ENCODE measurements at regions not wholly inside any gene's neighbourhood (a gene's known extent, or its start where the extent isn't known, plus 50 kb on each side); places are given as distances from the start of the nearest gene placed in this dataset.

DNA sequence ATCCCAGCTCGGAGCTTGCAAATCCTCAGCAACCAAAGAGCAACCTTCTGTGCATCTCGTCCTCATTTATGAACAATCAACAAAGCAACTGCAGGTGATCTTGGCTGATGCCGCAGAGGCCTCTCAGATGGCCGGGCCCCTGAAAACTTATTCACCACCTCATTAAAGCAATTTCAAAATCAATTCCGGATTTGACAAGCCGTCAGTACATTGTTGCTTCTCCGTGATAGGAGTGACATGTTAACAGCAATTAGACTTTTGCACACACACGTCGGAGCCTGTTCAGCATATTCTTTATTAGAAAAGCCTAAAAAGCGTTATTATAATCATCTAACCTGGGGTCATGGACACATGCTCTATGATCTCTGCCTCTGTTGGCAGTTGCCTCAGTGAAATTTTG, 183.1 kb upstream of the CXCR4 start:
- H3K36me3 ChIP-seq (ENCODE audit: insufficient read depth, low read length) = no peaks in the 10 kb centered on the region
- H3K9me2 ChIP-seq (replicated peaks; ENCODE audit: insufficient read depth, low read length) = no peaks in the 10 kb centered on the region
- H4K20me1 ChIP-seq (ENCODE audit: insufficient read depth, low read depth, low read length) = no peaks in the 10 kb centered on the region
- no peaks in the 10 kb centered on the region for H3K4me1 ChIP-seq (ENCODE audit: low read length)
- H3K4me2 ChIP-seq (ENCODE audit: low read depth, low read length, poor library complexity, severe bottlenecking) = no peak overlapping the region
- no peaks in the 10 kb centered on the region for H3K79me2 ChIP-seq (ENCODE audit: low read length)
- H3K4me3 ChIP-seq (ENCODE audit: low read length) = no peak overlapping the region
- no peak overlapping the region for H3K9ac ChIP-seq (ENCODE audit: low read length)
- no peak for DNase-seq
- no peak overlapping the region for H3K27ac ChIP-seq (ENCODE audit: low read length)
- no peaks in the 10 kb centered on the region for H3K9me3 ChIP-seq (ENCODE audit: low read length)
- no peaks in the 10 kb centered on the region for H3K27me3 ChIP-seq (ENCODE audit: low read length)
- no peak overlapping the region for H2AFZ ChIP-seq (ENCODE audit: low read length)

- H3K9me3 ChIP-seq (ENCODE audit: low read length) = no peaks in the 10 kb centered on the region
- no peaks in the 10 kb centered on the region for H3K79me2 ChIP-seq (ENCODE audit: low read length)
- H3K27ac ChIP-seq (ENCODE audit: low read length) = no peak overlapping the region
- no peak overlapping the region for H3K9ac ChIP-seq (ENCODE audit: low read length)
- no peaks in the 10 kb centered on the region for H3K4me1 ChIP-seq (ENCODE audit: low read length)
- H2AFZ ChIP-seq (ENCODE audit: low read length) = no peak overlapping the region
- H3K27me3 ChIP-seq (ENCODE audit: low read length) = no peaks in the 10 kb centered on the region
- H3K36me3 ChIP-seq (ENCODE audit: insufficient read depth, low read length) = no peaks in the 10 kb centered on the region
- no peak overlapping the region for H3K4me3 ChIP-seq (ENCODE audit: low read length)
- H3K9me2 ChIP-seq (replicated peaks; ENCODE audit: insufficient read depth, low read length) = no peaks in the 10 kb centered on the region
- no peak for DNase-seq
- no peaks in the 10 kb centered on the region for H4K20me1 ChIP-seq (ENCODE audit: insufficient read depth, low read depth, low read length)
- H3K4me2 ChIP-seq (ENCODE audit: low read depth, low read length, poor library complexity, severe bottlenecking) = no peak overlapping the region
Observed at GRCh38 chr2:136298631-136299030, 180.7 kb upstream of the CXCR4 start.

DNA sequence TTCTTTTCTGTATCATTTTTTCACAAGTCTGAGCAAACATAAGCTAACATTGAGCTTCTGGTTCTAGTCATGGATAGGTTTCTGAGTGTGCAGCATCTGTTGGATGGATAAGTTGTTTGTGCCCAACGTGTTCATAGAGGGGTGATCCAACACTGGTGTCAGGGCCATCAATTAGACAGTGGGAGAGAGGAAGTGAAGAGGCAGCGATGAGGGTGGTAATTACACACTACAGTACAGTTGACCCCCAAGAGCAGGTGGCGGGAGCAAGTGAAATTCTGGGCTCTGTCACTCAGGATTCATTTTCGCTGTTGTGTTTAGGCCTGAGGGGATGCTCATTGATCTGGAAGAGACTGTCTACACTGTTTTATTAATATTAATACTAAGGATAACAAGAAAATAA, 180.0 kb upstream of the CXCR4 start:
- Histone ChIP-seq H3K27me3 (ENCODE audit: low read length) (no peaks in the 10 kb centered on the region), H4K20me1 (ENCODE audit: insufficient read depth, low read depth, low read length) (no peaks in the 10 kb centered on the region), H3K4me1 (ENCODE audit: low read length) (no peaks in the 10 kb centered on the region), H3K4me3 (ENCODE audit: low read length) (no peak overlapping the region), H3K36me3 (ENCODE audit: insufficient read depth, low read length) (no peaks in the 10 kb centered on the region), H3K27ac (ENCODE audit: low read length) (no peak overlapping the region), H3K9ac (ENCODE audit: low read length) (no peak overlapping the region), H3K9me2 (replicated peaks; ENCODE audit: insufficient read depth, low read length) (no peaks in the 10 kb centered on the region), H3K9me3 (ENCODE audit: low read length) (no peaks in the 10 kb centered on the region), H3K4me2 (ENCODE audit: low read depth, low read length, poor library complexity, severe bottlenecking) (no peak overlapping the region), H3K79me2 (ENCODE audit: low read length) (no peaks in the 10 kb centered on the region), H2AFZ (ENCODE audit: low read length) (no peak overlapping the region)
- DNase-seq = no peak

- Histone ChIP-seq H3K9me3 (ENCODE audit: low read length) (no peaks in the 10 kb centered on the region), H3K9ac (ENCODE audit: low read length) (no peak overlapping the region), H3K27me3 (ENCODE audit: low read length) (no peaks in the 10 kb centered on the region), H3K27ac (ENCODE audit: low read length) (no peak overlapping the region), H3K79me2 (ENCODE audit: low read length) (no peaks in the 10 kb centered on the region), H3K4me2 (ENCODE audit: low read depth, low read length, poor library complexity, severe bottlenecking) (no peak overlapping the region), H2AFZ (ENCODE audit: low read length) (no peak overlapping the region), H3K9me2 (replicated peaks; ENCODE audit: insufficient read depth, low read length) (no peaks in the 10 kb centered on the region), H3K4me1 (ENCODE audit: low read length) (no peaks in the 10 kb centered on the region), H4K20me1 (ENCODE audit: insufficient read depth, low read depth, low read length) (no peaks in the 10 kb centered on the region), H3K36me3 (ENCODE audit: insufficient read depth, low read length) (no peaks in the 10 kb centered on the region), H3K4me3 (ENCODE audit: low read length) (no peak overlapping the region)
- DNase-seq = no peak
Observed at GRCh38 chr2:136297312-136297711, 179.4 kb upstream of the CXCR4 start.

- DNase-seq = no peak
- Histone ChIP-seq H3K9me2 (replicated peaks; ENCODE audit: insufficient read depth, low read length) (no peaks in the 10 kb centered on the region), H3K4me3 (ENCODE audit: low read length) (no peak overlapping the region), H3K9me3 (ENCODE audit: low read length) (no peaks in the 10 kb centered on the region), H3K4me1 (ENCODE audit: low read length) (no peaks in the 10 kb centered on the region), H3K36me3 (ENCODE audit: insufficient read depth, low read length) (no peaks in the 10 kb centered on the region), H2AFZ (ENCODE audit: low read length) (no peak overlapping the region), H3K9ac (ENCODE audit: low read length) (no peak overlapping the region), H4K20me1 (ENCODE audit: insufficient read depth, low read depth, low read length) (no peaks in the 10 kb centered on the region), H3K27me3 (ENCODE audit: low read length) (no peaks in the 10 kb centered on the region), H3K4me2 (ENCODE audit: low read depth, low read length, poor library complexity, severe bottlenecking) (no peak overlapping the region), H3K27ac (ENCODE audit: low read length) (no peak overlapping the region), H3K79me2 (ENCODE audit: low read length) (no peaks in the 10 kb centered on the region)
Observed at GRCh38 chr2:136295168-136295567, 177.2 kb upstream of the CXCR4 start.

- Histone ChIP-seq H3K4me3 (ENCODE audit: low read length) (no peak overlapping the region), H3K79me2 (ENCODE audit: low read length) (no peaks in the 10 kb centered on the region), H2AFZ (ENCODE audit: low read length) (no peak overlapping the region), H3K9ac (ENCODE audit: low read length) (no peak overlapping the region), H3K9me2 (replicated peaks; ENCODE audit: insufficient read depth, low read length) (no peaks in the 10 kb centered on the region), H3K27ac (ENCODE audit: low read length) (no peak overlapping the region), H3K4me1 (ENCODE audit: low read length) (no peaks in the 10 kb centered on the region), H3K9me3 (ENCODE audit: low read length) (no peaks in the 10 kb centered on the region), H3K36me3 (ENCODE audit: insufficient read depth, low read length) (no peaks in the 10 kb centered on the region), H3K4me2 (ENCODE audit: low read depth, low read length, poor library complexity, severe bottlenecking) (no peak overlapping the region), H3K27me3 (ENCODE audit: low read length) (no peaks in the 10 kb centered on the region), H4K20me1 (ENCODE audit: insufficient read depth, low read depth, low read length) (no peaks in the 10 kb centered on the region)
- DNase-seq = no peak
Observed at GRCh38 chr2:136291871-136292270, 173.9 kb upstream of the CXCR4 start.

DNA sequence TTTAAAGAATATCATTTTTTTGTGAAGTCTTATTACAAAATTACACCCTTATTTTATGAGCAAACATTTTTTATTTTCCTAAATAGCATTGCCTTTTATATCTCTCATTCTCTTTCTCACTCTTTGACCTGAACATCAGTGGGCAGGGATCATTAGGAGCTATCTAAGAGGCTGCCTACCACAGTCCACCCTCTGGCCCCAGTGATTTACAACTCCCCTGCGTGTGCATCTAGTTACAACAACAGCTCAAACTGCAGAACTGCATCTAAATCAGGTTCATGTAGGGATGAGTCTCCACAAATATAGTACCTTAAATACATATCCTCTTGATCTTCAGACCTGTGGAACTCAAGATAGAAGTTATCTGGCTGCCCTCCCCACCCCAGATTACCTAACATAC, 172.4 kb upstream of the CXCR4 start:
- Histone ChIP-seq H3K27ac (ENCODE audit: low read length) (no peak overlapping the region), H3K27me3 (ENCODE audit: low read length) (no peaks in the 10 kb centered on the region), H3K79me2 (ENCODE audit: low read length) (no peaks in the 10 kb centered on the region), H3K9me3 (ENCODE audit: low read length) (no peaks in the 10 kb centered on the region), H3K9me2 (replicated peaks; ENCODE audit: insufficient read depth, low read length) (no peaks in the 10 kb centered on the region), H3K4me3 (ENCODE audit: low read length) (no peak overlapping the region), H2AFZ (ENCODE audit: low read length) (no peak overlapping the region), H3K4me2 (ENCODE audit: low read depth, low read length, poor library complexity, severe bottlenecking) (no peak overlapping the region), H3K9ac (ENCODE audit: low read length) (no peak overlapping the region), H4K20me1 (ENCODE audit: insufficient read depth, low read depth, low read length) (no peaks in the 10 kb centered on the region), H3K4me1 (ENCODE audit: low read length) (no peaks in the 10 kb centered on the region), H3K36me3 (ENCODE audit: insufficient read depth, low read length) (no peaks in the 10 kb centered on the region)
- no peak for DNase-seq

DNA sequence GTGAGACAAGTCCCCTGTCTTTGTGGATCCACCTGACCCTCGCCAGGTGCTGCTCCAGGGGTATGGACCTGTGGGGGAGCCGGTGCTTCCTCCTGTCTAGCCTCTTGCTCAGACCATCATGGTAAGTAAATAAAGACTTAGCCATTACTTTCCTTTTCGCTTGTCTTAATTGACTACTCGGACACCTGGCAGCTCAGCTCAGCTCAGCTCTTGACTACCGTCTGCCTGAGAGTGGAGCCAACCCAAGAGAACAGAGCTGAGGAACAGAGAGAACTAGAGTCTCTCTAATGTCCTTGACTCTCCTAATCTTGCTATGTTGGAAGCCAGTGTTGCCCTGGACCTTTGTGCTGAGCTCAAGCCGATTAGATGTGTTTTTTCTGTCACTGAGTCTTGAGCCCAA, 170.3 kb upstream of the CXCR4 start:
- Histone ChIP-seq H4K20me1 (ENCODE audit: insufficient read depth, low read depth, low read length) (no peaks in the 10 kb centered on the region), H3K4me2 (ENCODE audit: low read depth, low read length, poor library complexity, severe bottlenecking) (no peak overlapping the region), H3K4me1 (ENCODE audit: low read length) (no peaks in the 10 kb centered on the region), H2AFZ (ENCODE audit: low read length) (no peak overlapping the region), H3K9me3 (ENCODE audit: low read length) (no peaks in the 10 kb centered on the region), H3K9ac (ENCODE audit: low read length) (no peak overlapping the region), H3K27me3 (ENCODE audit: low read length) (no peaks in the 10 kb centered on the region), H3K27ac (ENCODE audit: low read length) (no peak overlapping the region), H3K36me3 (ENCODE audit: insufficient read depth, low read length) (no peaks in the 10 kb centered on the region), H3K9me2 (replicated peaks; ENCODE audit: insufficient read depth, low read length) (no peaks in the 10 kb centered on the region), H3K79me2 (ENCODE audit: low read length) (no peaks in the 10 kb centered on the region), H3K4me3 (ENCODE audit: low read length) (no peak overlapping the region)
- no peak for DNase-seq

DNA sequence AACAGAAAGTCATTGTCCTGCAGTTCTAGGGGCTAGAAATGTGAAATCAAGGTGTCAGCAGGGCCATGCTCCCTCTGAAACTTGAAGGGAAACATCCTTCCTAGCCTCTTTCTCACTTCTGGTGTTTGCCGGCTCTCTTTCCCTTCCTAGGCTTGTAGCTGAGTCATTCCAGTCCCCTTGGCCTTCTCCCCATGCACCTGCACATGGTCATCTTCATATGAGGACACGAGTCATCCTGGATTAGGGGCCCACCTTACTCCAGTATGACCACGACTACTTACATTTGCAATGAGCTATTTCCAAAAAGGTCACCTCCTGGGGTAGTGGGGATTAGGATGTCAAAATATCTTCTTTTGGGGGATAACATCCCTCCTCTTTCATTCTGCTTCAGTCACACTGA, 168.5 kb upstream of the CXCR4 start:
- no peak overlapping the region for H3K4me2 ChIP-seq (ENCODE audit: low read depth, low read length, poor library complexity, severe bottlenecking)
- H3K79me2 ChIP-seq (ENCODE audit: low read length) = no peaks in the 10 kb centered on the region
- H3K9ac ChIP-seq (ENCODE audit: low read length) = no peak overlapping the region
- no peaks in the 10 kb centered on the region for H4K20me1 ChIP-seq (ENCODE audit: insufficient read depth, low read depth, low read length)
- H2AFZ ChIP-seq (ENCODE audit: low read length) = no peak overlapping the region
- no peak overlapping the region for H3K4me3 ChIP-seq (ENCODE audit: low read length)
- H3K36me3 ChIP-seq (ENCODE audit: insufficient read depth, low read length) = no peaks in the 10 kb centered on the region
- H3K9me2 ChIP-seq (replicated peaks; ENCODE audit: insufficient read depth, low read length) = no peaks in the 10 kb centered on the region
- DNase-seq = no peak
- no peaks in the 10 kb centered on the region for H3K9me3 ChIP-seq (ENCODE audit: low read length)
- no peaks in the 10 kb centered on the region for H3K27me3 ChIP-seq (ENCODE audit: low read length)
- no peaks in the 10 kb centered on the region for H3K4me1 ChIP-seq (ENCODE audit: low read length)
- no peak overlapping the region for H3K27ac ChIP-seq (ENCODE audit: low read length)
